Iris pigment epithelial cell (primary cell): ENCODE measurements at regions not wholly inside any gene's neighbourhood (a gene's known extent, or its start where the extent isn't known, plus 50 kb on each side); places are given as distances from the start of the nearest gene placed in this dataset.
"Not testable (repeated sequence)": the region's sequence is repeated elsewhere in the genome, so short reads cannot be mapped to it uniquely, and the experiment has no call there.

Source experiments
- DNase-seq: peaks from one replicate; pipeline ENCODE4 v3.0.0-alpha.2; 2011; ENCODE audit warnings: low read depth

DNA sequence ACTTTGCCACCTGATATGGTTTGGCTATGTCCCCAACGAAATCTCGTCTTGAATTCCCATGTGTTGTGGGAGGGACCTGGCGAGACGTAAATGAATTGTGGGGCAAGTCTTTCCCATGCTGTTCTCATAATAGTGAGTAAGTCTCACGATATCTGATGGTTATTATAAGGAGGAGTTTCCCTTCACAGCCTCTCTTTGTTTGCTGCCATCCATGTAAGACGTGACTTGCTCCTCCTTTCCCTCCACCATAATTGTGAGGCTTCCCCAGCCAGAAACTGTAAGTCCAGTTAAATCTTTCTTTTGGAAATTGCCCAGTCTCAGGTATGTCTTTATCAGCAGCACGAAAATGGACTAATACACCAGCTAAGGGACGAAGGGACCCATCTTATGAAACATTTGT is 1303.3 kb downstream of the SUCLG1 start:
- no peak for DNase-seq

DNA sequence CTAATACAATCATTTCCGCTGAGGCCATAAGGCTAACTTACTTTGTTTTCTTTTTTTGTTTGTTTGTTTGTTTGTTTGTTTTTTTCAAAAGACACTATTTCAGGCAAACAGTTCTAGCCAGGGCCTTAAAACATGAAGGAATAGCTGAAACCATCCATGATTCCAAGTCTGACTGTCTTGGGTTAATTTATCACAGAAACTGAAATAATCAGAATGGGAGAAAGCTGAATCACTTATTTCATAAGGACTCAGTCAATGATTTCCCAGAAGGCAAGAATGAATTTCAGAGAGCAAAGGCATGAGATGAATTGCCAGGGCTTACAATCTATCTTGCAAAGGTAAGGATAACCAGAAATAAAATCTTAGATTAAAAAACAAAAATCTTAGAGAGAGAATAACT is 1315.1 kb downstream of the SUCLG1 start:
- no peak for DNase-seq

DNA sequence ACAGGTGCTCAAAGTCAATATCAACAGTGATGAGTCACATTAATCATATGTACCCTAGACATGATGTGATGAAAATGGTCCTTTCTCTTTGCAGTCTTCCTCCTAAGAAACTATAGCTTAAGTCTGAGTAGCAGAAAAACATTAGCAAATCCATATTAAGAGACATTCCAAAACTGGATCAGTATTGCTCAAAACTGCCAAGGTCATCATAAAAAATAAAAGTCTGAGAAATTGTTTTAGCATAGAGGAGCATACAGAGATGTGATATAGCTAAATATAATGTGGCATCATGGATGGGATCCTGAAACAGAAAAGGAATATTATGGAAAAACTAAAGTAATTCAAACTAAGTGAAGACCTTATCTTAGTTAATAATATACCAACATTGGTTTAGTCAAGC is 1316.1 kb downstream of the SUCLG1 start:
- DNase-seq, result no peak

DNA sequence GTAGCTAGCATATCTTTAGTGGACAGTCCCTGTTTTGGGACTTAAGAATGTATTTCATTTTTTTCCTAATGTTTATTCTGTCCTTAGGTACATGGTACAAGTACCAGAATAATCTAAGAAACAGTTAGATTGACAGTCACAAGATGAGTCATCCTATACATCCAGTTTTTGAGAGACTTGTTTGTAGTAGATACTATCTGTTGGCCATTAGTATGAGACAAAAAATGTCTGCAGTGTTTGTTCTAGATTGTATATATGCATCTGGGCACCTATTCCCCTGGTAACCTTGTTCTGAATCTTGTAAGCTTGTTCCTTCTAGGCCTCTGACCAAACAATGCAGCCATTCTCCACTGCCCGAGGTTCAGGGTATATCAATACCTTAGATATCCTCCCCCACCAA is 1343.5 kb downstream of the SUCLG1 start:
- no peak for DNase-seq

DNA sequence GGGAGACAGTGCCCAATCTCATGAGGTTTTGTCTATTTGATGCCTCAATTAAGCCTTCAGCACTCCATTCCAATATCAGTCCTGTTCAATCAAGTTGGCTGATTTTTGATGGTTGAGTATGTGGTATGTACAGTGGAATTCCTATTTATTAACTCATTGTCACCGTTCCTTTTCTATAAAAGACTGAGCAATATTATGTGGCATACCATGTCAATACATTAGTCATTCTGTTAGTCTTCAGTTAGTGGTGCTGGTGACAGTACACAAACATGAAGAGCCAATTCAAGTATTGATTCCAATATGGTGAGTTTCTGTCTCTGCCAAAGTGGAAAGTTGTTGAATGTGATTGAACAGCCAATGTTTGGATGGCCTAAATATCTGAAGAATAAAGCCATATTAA is 1343.9 kb downstream of the SUCLG1 start:
- DNase-seq, result no peak

DNA sequence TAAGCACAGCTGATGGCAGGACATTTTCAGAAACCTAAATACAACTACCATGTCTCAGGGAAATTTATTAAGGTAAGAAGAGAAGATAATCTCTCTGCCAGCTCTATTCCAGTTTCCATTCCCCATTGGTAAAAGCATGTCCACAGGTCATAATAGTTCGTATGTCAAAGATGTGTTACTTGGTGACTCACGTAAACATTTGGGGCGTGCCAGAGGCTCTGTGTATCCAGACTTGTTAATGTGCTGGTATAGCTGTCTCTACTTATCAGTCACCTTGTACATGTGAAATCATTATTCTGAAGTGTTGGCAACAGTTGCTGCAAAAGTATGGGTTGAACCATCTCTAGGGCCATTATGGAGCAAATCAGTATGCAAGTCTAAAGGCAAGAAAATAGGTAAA is 1345.1 kb downstream of the SUCLG1 start:
- no peak for DNase-seq

DNA sequence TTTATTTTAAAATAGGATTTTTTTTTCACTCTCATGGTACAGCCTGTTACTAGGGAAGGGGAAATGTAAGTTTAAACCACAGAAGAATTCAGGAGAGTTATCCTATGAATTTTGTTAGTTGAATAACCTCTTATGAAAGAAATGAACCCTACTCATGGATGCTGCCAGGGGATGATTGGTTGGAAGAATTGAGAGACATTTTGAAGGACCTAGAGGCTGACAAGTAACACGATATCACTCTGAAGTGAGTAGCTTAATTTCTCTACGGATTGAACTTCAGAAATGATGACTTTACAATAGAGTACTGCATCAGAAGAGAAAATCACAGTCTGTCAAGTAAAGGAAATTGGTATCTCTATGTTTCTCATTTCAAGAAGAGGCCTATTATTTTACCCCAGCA is 1346.2 kb downstream of the SUCLG1 start:
- peak; percentile 44 for DNase-seq

DNA sequence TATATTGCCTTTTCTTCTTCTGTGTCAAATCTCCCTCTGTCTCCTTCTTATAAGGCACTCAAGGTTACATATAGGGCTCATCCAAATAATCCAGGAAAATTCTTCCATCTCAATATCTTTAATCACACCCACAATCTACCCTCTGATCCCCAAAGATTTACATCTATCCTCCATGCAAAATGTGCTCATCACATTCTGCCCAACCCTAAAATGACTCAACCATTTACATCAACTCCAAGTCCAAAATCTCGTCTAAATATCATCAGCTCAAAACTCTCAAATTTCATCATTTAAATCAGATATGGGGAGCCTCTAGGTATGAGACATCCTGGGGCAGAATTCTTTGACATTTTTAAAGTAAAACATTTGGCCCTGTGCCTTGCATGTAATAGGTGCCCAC is 1349.8 kb downstream of the SUCLG1 start:
- no peak for DNase-seq

DNA sequence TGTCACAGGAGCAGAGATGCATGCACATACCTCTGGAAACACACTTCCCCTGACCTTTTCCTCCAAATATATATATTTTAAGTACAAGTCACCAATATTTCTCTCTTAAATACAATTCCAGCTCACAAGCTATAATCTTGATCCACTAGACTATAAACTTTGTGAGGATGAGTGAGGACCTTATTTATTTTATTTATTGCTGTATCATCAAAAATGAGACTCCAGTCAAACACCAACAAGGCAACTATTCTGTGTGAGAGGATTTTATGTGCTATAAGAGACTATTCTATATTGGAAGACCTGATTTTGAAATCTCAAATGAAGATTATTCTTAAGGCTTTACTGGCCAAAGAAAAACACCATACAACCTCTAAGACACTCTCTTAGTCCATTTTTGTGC is 1352.2 kb downstream of the SUCLG1 start:
- DNase-seq, result no peak

DNA sequence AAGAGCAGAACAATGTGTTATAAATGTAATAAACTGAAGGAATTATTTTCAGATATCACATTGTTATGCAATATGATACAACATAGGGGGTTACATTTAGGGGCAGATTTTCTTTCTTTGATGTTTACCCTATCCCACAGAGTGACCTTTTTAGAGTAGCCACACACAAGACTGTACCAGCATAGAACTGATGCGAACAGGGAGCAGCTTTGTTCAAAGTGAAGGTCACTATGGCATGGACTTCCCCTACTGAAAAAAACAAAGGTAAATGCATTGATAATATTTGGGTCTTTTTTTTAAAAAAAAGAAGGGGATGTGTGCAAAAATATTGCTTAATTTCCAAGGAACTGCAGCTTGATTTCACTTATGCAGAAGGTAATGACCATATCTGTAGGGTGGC is 1354.9 kb downstream of the SUCLG1 start:
- DNase-seq, result no peak

DNA sequence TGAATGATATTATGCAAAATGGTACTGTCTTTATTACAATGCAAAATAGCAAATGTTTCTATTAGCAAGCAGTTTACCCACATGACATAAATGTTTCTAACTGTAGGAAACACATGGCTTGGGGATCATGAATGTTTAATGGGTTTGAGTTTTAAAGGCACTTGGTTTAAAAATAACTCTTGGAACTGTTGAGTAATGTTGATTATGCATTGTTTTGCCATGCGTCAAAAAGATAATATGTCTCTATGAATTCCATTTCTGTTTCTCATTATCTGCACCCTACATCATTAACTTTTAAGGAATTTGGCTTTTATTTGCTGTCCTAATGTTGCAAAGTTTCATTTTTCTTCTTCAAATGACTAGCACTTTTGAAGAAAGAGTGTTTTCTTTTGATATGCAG is 1355.5 kb downstream of the SUCLG1 start:
- peak; percentile 85 for DNase-seq

DNA sequence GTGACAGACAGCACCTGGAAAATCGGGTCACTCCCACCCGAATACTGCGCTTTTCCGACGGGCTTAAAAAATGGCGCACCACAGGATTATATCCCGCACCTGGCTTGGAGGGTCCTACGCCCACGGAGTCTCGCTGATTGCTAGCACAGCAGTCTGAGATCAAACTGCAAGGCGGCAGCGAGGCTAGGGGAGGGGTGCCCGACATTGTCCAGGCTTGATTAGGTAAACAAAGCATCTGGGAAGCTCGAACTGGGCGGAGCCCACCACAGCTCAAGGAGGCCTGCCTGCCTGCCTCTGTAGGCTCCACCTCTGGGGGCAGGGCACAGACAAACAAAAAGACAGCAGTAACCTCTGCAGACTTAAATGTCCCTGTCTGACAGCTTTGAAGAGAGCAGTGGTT is 1370.0 kb downstream of the SUCLG1 start:
- not testable (repeated sequence) for DNase-seq

DNA sequence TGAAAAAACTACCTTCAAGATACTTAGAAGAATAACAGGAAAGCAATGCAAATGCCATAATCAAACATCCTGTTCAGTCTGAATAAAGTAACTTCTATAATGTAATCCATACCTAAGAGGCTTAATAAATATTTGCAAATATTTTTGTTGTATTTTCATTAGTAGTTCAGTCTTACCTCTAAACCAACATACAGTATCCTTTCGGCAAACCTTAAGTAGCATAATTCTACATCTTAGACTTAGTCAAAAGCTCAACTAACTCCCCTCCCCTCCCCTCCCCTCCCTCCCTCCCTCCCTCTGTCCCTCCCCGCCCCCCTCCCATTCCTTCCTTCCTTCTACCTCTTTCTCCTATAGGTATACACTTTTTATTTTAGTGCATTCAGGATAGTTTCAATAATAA is 1373.2 kb downstream of the SUCLG1 start:
- no peak for DNase-seq

DNA sequence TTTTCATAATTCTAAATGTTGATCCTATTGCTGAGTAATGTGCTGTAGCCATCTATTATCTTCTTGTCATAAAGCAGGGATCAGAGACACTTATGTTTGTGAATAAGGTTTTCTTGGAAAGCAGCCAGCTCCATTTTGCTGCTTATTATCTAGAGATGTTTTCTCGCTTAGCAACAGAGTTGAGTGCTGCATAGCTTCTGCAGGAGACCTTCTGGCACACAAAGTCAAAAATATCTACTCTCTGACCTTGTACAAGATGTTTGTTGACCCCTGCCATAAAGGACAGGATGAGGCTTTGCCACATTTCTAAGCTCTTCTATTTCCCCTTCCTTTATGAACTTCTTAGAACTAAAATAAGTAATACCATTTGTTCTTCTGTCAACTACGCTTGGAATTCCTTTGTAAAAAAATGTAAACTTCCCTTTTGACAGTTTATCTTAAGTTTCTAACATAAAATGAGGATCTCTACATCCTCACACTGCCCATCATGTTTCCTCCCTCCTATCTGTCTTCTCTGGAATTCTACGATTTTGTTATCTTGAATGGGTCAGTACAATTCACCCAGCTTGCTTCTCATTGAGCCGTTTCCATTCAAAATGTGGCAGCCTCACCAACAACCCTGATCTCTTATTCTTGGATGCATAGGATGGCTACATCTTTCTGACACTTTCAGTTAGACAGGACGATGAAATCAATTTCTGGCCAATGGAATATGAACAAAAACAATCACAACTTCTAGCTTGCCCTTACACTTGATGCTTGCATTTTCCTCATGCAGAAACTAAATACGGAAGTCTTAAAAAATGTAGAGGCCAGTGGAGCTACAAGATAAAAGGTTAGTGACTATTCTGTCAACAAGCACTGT is 1377.0 kb downstream of the SUCLG1 start:
- peak; percentile 80 for DNase-seq

DNA sequence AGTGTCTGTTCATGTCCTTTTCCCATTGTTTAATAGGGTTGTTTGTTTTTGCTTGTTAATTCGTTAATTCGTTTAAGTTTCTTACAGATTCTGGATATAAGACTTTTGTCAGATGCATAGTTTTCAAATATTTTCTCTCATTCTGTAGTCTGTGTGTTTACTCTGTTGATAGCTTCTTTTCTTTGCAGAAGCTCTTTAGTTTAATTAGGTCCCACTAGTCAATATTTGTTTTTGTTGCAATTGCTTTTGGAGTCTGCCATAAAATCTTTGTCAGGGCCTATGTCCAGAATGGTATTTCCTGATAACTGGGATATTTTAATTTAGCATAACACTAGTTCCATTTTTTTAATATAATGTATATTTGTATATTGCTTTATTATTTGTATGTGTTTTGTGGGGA is 1380.1 kb downstream of the SUCLG1 start:
- DNase-seq, result no peak

DNA sequence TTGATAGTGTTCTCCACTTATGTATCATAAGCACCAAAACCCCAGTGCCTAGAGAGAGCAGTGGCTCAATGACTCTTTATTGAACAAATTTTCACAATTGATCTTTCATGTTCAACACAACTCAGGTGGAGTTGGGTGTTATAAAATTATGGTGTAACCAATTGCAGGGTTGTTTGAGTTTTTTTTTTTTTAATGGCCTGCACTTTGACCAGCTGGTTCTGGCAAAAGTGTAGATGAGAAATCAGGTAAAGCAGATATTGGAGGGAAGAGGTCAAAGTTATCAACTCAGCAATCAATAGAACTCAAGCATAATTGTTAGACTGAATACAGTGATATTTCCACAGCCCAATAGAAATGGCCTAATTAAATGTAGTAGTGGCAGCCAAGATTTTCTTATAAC is 1386.3 kb downstream of the SUCLG1 start:
- DNase-seq, result no peak

DNA sequence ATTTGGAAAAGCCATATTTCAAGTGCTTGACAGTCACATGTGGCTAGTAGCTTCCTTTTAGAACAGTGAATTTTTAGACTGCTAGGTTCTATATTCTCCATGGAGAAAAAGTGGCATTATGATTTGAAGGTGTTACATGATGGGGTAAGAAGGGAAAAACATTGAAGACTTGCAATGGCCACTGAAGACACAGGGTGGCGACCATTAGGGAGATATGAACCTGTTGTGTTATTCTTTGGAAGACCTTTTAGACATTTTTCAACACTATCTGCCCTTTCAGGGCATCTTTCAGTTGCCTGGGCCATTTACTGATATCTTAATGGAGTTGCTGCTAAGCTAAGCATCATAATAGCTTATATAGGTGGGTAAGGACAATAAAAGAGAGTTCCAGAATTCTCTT is 1387.2 kb downstream of the SUCLG1 start:
- DNase-seq, result no peak

DNA sequence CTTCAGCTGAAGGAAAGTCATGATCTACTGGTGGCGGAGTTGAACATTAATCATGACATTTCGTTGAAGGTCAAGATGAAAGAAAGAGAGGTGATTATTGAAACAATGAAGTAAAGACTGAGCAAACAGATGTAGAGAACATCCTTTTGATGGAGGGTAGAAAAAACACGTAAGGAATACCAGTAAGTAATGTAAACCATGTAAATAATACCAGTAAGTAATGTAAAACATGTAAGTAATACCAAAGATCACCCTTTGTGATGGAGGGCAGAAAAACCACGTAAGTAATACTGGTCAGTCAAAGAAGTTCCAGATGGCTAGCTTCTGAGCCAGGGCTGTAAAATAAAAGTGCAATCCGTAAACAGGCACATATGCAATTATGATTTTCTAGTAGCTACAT is 1387.7 kb downstream of the SUCLG1 start:
- DNase-seq, result no peak

DNA sequence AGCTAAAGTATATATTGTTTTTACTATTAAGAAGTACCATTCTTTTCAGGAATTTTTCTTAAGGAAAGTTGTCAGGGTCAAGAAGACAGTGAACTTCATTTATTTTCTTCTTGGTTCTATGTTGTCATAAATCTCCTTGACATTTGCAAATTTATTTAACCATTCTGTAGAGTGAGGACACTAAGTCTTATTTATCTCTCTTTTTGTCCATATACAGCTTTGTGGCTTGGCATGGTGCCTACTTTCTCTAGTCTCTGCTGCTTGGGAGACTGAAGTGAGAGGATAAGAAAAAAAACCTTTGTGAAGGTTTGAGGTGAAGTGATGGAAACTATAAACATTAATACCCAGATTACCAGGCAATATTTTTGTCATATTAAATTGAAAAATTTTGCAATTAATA is 1389.4 kb downstream of the SUCLG1 start:
- peak; percentile 85 for DNase-seq

DNA sequence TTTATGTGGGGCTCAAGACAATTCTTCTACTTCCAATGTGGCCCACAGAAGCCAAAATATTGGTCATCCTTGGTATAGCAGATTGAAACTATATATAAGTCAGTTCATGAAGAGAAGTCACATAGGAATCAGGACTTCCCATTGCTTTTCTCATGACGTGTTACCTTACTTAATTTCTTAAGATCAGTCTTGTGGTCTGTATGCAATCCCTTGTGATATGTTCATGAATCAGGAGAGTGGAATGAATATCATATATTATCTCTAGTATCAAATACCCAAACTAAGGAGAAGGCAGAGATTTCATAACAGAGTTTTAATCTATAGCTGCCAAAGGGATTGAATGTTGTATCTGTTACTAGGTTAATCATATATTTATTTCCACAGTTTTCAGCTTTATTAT is 1390.4 kb downstream of the SUCLG1 start:
- DNase-seq, result peak; percentile 81

DNA sequence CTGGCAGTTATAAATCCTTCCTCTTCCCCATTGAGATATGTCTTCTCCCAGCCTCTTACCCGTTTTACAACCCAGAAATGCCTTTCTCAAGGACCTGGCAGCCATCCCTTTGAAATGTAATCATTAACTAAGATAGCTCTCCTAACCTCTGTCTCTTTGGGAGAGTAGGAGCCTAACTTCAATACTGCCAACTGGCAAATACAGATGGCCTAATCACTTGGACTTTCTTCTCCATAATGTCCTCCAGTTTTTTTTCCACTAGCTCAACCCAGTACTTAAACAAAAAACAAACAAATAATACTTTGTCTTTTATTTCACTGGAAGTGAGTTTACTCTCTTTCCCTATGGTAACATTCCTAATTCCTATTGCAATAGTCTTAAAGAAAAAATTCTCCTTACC is 1391.1 kb downstream of the SUCLG1 start:
- DNase-seq, result no peak

DNA sequence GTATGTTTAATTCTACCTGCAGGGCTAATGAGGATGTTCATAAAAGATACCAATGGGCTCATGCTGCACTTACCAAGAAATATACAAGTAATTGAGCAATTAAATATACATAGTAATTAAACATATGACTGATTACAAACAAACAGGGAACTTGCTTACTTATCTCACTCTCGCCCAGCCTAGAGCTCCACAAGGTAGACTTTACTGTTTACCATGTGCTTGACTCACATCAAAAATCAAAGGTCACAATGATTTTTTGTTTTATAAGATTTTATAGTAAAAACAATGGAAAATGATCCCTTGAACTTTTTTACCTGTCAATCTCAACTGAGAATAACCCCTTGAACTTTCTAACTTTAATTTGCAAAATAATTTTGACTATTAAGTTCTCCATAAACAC is 1395.1 kb downstream of the SUCLG1 start:
- no peak for DNase-seq

DNA sequence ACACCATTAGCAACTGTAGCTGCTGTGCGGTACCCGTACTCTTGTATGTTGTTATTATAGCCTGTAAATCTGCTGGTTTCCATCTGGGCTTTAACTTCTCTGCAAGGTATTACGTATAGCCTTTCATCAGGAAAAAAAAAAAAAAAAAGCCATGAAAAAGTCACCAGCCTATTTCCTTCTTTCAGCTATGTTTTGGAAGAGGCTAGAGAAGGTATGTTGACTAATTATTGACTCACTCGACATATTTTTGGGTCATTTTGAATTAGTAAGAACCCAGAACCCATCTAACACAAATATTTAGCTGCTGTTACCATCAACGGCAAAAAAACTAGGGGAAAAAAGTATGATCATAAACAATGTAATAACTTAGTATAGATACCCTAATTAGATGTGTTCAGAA is 1395.6 kb downstream of the SUCLG1 start:
- DNase-seq, result peak; percentile 21

DNA sequence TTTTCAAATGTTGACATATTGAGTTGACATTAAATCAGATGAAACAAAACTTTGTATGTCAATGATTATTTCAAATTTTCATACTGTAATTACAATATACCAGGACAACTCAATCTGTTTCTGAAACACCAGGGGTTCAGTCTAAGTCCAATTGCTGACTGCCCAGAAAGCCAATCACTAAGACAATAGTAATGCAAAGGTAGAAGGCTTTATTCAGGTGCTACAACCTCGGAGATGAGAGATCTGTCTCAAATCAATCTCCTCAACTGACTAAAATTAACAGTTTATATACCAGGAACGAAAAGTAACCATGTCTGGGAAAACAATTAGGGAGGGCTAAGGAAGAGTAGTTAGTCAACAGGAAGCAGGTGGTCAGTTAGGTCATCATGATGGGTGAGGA is 1400.4 kb downstream of the SUCLG1 start:
- no peak for DNase-seq
